ENCODE measurements at regions not wholly inside any gene's neighbourhood (a gene's known extent, or its start where the extent isn't known, plus 50 kb on each side); places are given as distances from the start of the nearest gene placed in this dataset.

- BruUV-seq (replicated peaks), result no TSS peak
- intact Hi-C loops (cut with micrococcal nuclease), result no loop called here
- CTCF ChIA-PET, result no interaction called here
- Mint-ChIP-seq H3K9me3 (ENCODE audit: unreplicated experiment) (no peaks in the 10 kb centered on the region), H3K27ac (ENCODE audit: low read depth, unreplicated experiment) (no peak overlapping the region), H3K36me3 (ENCODE audit: insufficient read depth, unreplicated experiment) (no peaks in the 10 kb centered on the region), H3K4me3 (ENCODE audit: unreplicated experiment) (no peak overlapping the region), H3K27me3 (ENCODE audit: insufficient read depth, unreplicated experiment) (no peaks in the 10 kb centered on the region), H3K4me1 (ENCODE audit: insufficient read depth, unreplicated experiment) (no peaks in the 10 kb centered on the region)
- DNase-seq (ENCODE audit: unreplicated experiment), result no peak
- no peak for TF ChIP-seq CTCF (IDR thresholded peaks at IDR 0.05; ENCODE audit: unreplicated experiment)
- POLR2A ChIA-PET, result no interaction called here
Measured at GRCh38 chr10:56646329-56647111, 285.5 kb upstream of the ZWINT start.

- no peaks in the 10 kb centered on the region for H3K27me3 Mint-ChIP-seq (ENCODE audit: insufficient read depth, unreplicated experiment)
- no peaks in the 10 kb centered on the region for H3K36me3 Mint-ChIP-seq (ENCODE audit: insufficient read depth, unreplicated experiment)
- CTCF ChIA-PET, result no interaction called here
- BruUV-seq (replicated peaks), result no TSS peak
- no peak for DNase-seq (ENCODE audit: unreplicated experiment)
- no peak for TF ChIP-seq CTCF (IDR thresholded peaks at IDR 0.05; ENCODE audit: unreplicated experiment)
- no peak overlapping the region for H3K4me3 Mint-ChIP-seq (ENCODE audit: unreplicated experiment)
- H3K4me1 Mint-ChIP-seq (ENCODE audit: insufficient read depth, unreplicated experiment), result no peaks in the 10 kb centered on the region
- H3K27ac Mint-ChIP-seq (ENCODE audit: low read depth, unreplicated experiment), result no peak overlapping the region
- POLR2A ChIA-PET, result no interaction called here
- intact Hi-C loops (cut with micrococcal nuclease), result no loop called here
- H3K9me3 Mint-ChIP-seq (ENCODE audit: unreplicated experiment), result no peaks in the 10 kb centered on the region
Measured at GRCh38 chr10:56633876-56634452, 272.9 kb upstream of the ZWINT start.

GRCh38 chr10:56632537-56632936 is 271.5 kb upstream of the ZWINT start:
- H3K36me3 Mint-ChIP-seq (ENCODE audit: insufficient read depth, unreplicated experiment), result no peaks in the 10 kb centered on the region
- no peak overlapping the region for H3K4me3 Mint-ChIP-seq (ENCODE audit: unreplicated experiment)
- no peak for TF ChIP-seq CTCF (IDR thresholded peaks at IDR 0.05; ENCODE audit: unreplicated experiment)
- ChIA-PET POLR2A (no interaction called here), CTCF (no interaction called here)
- intact Hi-C loops (cut with micrococcal nuclease), result no loop called here
- BruUV-seq (replicated peaks), result no TSS peak
- H3K4me1 Mint-ChIP-seq (ENCODE audit: insufficient read depth, unreplicated experiment), result no peaks in the 10 kb centered on the region
- H3K27ac Mint-ChIP-seq (ENCODE audit: low read depth, unreplicated experiment), result no peak overlapping the region
- H3K9me3 Mint-ChIP-seq (ENCODE audit: unreplicated experiment), result no peaks in the 10 kb centered on the region
- H3K27me3 Mint-ChIP-seq (ENCODE audit: insufficient read depth, unreplicated experiment), result no peaks in the 10 kb centered on the region
- no peak for DNase-seq (ENCODE audit: unreplicated experiment)

- intact Hi-C loops (cut with micrococcal nuclease), result no loop called here
- H3K4me3 Mint-ChIP-seq (ENCODE audit: unreplicated experiment), result no peak overlapping the region
- H3K9me3 Mint-ChIP-seq (ENCODE audit: unreplicated experiment), result no peaks in the 10 kb centered on the region
- no peaks in the 10 kb centered on the region for H3K36me3 Mint-ChIP-seq (ENCODE audit: insufficient read depth, unreplicated experiment)
- no peak for DNase-seq (ENCODE audit: unreplicated experiment)
- no TSS peak for BruUV-seq (replicated peaks)
- peaks cover 11% of the 10 kb centered on the region for H3K4me1 Mint-ChIP-seq (ENCODE audit: insufficient read depth, unreplicated experiment)
- ChIA-PET CTCF (interaction anchor here (0.6 kb wide), 1 partner anchor 46 kb away, joined by 4 read pairs; no protein-coding TSS in a partner anchor), POLR2A (no interaction called here)
- no peak for TF ChIP-seq CTCF (IDR thresholded peaks at IDR 0.05; ENCODE audit: unreplicated experiment)
- H3K27me3 Mint-ChIP-seq (ENCODE audit: insufficient read depth, unreplicated experiment), result no peaks in the 10 kb centered on the region
- H3K27ac Mint-ChIP-seq (ENCODE audit: low read depth, unreplicated experiment), result no peak overlapping the region
Measured at GRCh38 chr10:56624082-56624481, 263.0 kb upstream of the ZWINT start.

Measured in MCF 10A (cell line).